Suprapubic skin (tissue), 4 donors: ENCODE measurements at regions not wholly inside any gene's neighbourhood (a gene's known extent, or its start where the extent isn't known, plus 50 kb on each side); places are given as distances from the start of the nearest gene placed in this dataset.

ENCODE experiments used
- POLR2A ChIP-seq, 2 donors: fragments of 450-650 bp; IDR thresholded peaks; one replicate each; pipeline ENCODE4 v1.6.1; 2017; ENCODE audit warnings: antibody characterized with exemption in 2 of 2, mild to moderate bottlenecking in 2 of 2, moderate library complexity in 2 of 2
- POLR2AphosphoS5 ChIP-seq, 3 donors: sonication (generic); formaldehyde crosslinking; IDR thresholded peaks; one replicate each; pipeline ENCODE4 v1.6.1; 2017; ENCODE audit warnings: antibody characterized with exemption in 3 of 3
- TF ChIP-seq, protein P1 (sequence below), 2 donors: fragments of 200-600 bp in 1 of 2; fragments of 450-650 bp in 1 of 2; sonication (generic) in 1 of 2; IDR thresholded peaks; one replicate each; pipeline ENCODE4 v1.5.1; 2016 to 2019; ENCODE audit warnings: antibody characterized with exemption in 2 of 2, mild to moderate bottlenecking in 1 of 2, moderate library complexity in 1 of 2

DNA sequence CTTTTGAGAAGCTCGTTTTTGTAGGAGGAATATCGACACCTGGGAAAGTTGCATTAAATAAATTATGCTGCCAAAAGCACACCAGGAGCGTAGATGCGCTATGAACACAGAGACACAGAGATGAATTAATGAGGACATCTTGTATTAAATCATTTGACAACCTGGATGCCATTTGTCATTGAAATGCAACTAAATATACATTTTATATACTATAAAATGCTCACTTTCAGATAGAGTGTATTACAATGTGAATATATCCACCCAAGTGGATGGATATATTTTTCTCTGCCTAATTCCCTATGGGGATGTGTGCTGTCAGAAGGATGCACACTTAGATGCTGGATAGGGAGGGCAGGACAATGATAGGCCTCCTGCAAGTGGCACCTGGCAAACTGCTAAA, 426.2 kb downstream of the RIT2 start:
- TF ChIP-seq POLR2AphosphoS5 (IDR thresholded peaks at IDR 0.05) = no peak
- no peak for TF ChIP-seq POLR2A (IDR thresholded peaks at IDR 0.05)
- TF ChIP-seq, protein P1, sequence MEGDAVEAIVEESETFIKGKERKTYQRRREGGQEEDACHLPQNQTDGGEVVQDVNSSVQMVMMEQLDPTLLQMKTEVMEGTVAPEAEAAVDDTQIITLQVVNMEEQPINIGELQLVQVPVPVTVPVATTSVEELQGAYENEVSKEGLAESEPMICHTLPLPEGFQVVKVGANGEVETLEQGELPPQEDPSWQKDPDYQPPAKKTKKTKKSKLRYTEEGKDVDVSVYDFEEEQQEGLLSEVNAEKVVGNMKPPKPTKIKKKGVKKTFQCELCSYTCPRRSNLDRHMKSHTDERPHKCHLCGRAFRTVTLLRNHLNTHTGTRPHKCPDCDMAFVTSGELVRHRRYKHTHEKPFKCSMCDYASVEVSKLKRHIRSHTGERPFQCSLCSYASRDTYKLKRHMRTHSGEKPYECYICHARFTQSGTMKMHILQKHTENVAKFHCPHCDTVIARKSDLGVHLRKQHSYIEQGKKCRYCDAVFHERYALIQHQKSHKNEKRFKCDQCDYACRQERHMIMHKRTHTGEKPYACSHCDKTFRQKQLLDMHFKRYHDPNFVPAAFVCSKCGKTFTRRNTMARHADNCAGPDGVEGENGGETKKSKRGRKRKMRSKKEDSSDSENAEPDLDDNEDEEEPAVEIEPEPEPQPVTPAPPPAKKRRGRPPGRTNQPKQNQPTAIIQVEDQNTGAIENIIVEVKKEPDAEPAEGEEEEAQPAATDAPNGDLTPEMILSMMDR (IDR thresholded peaks at IDR 0.05) = no peak
